Heart right ventricle (tissue), 16 donors: ENCODE measurements at regions not wholly inside any gene's neighbourhood (a gene's known extent, or its start where the extent isn't known, plus 50 kb on each side); places are given as distances from the start of the nearest gene placed in this dataset.

Source experiments
- ATAC-seq, 8 donors: fragments of 200-7000 bp; cut with Tn5 transposase; one replicate each; pipeline ENCODE4 v1.9.1; 2020; ENCODE audit warnings: mild to moderate bottlenecking in 8 of 8, moderate library complexity in 8 of 8, moderate number of reproducible peaks in 1 of 8
- DNase-seq, 2 donors: peaks; one replicate each; pipeline ENCODE4 v3.0.0-alpha.2; 2020
- H3K27ac ChIP-seq, 10 donors: fragments of 200-600 bp; sonication (generic) in 2 of 10; one replicate each; pipeline versions ENCODE4 v1.5.0 to v1.8.0; 2020 to 2022; ENCODE audit warnings: mild to moderate bottlenecking in 3 of 10
- H3K27me3 ChIP-seq, 7 donors: fragments of 200-600 bp; one replicate each; pipeline ENCODE4 v1.8.0; 2021 to 2022; ENCODE audit warnings: mild to moderate bottlenecking in 2 of 7
- H3K36me3 ChIP-seq, 9 donors: fragments of 200-600 bp; sonication (generic) in 1 of 9; one replicate each; pipeline versions ENCODE4 v1.5.0 to v1.8.0; 2020 to 2022; ENCODE audit warnings: mild to moderate bottlenecking in 2 of 9
- H3K4me1 ChIP-seq, 9 donors: fragments of 200-600 bp; sonication (generic) in 1 of 9; one replicate each; pipeline versions ENCODE4 v1.5.0 to v1.8.0; 2020 to 2022; ENCODE audit warnings: mild to moderate bottlenecking in 4 of 9
- H3K4me3 ChIP-seq, 10 donors: fragments of 200-600 bp; sonication (generic) in 2 of 10; one replicate each; pipeline versions ENCODE4 v1.5.0 to v1.8.0; 2020 to 2022; ENCODE audit warnings: mild to moderate bottlenecking in 7 of 10, moderate library complexity in 2 of 10
- H3K9me3 ChIP-seq, 11 donors: fragments of 200-600 bp in 10 of 11; sonication (generic) in 2 of 11; one replicate each; pipeline versions ENCODE4 v1.5.0 to v1.8.0; 2013 to 2022; ENCODE audit warnings: mild to moderate bottlenecking in 2 of 11, control low read depth in 1 of 11, moderate library complexity in 1 of 11
- CTCF ChIP-seq, 9 donors: fragments of 200-600 bp; sonication (generic) in 2 of 9; IDR thresholded peaks; one replicate each; pipeline versions ENCODE4 v1.5.0 to v1.8.0; 2021 to 2022; ENCODE audit warnings: antibody characterized with exemption in 9 of 9, mild to moderate bottlenecking in 5 of 9, moderate library complexity in 1 of 9
- WGBS, 2 donors: extraction: QIAGEN DNeasy Blood & Tissue Kit; methylation state at CpG; one replicate each; pipeline ENCODE4 v1.1.7; 2013; ENCODE audit warnings: inconsistent platforms in 1 of 2; 5-methylcytosine and 5-hydroxymethylcytosine counted together
- intact Hi-C, 10 donors: fragments of 100-400 bp; cut with DNase I; formaldehyde crosslinking; loops; one replicate each; pipeline versions ENCODE4 v1.11.1 to v1.14.2; 2022
- donor health status: Arrhythmogenic right ventricular cardiomyopathy.
- donor health status: ischemic (EF 13 %, LVEDD 7.1; RV severe dilation, severe dysfunction).
- donor health status: healthy with polysubstance abuse.
- donor health status: DM: no; HTN: yes; CAD: no.
- donor health status: DM: no; HTN: no; CAD: no.
- donor health status: ischemic (EF 25% LVEDD 6.9; RV normal size, moderate dysfunction).
- donor health status: ischemic (EF 25% LVEDD 5.7; RV mildly dilated, moderate dysfunction).
- donor health status: healthy.
- donor health status: DM: yes; HTN: yes; CAD: no.
- donor health status: Ischemic cardiomyopathy.
- donor health status: ischemic (EF 35%, LVEDD 5.7; RV mildly dilated, moderate dysfunction).
- donor health status: nonischemic (EF 11% LVEDD 7.7; RV severe dilation, severe dysfunction).
- donor health status: DM: yes; HTN: yes; CAD: no.
- donor health status: PGD.
- donor health status: ischemic (EF 29% LVEDD 5.4; RV normal size, mild dysfunction).
- donor health status: nonischemic (EF 23%, LVEDD 6.1; RV moderate dilation, normal function).

- ATAC-seq (no peak), DNase-seq (no peak)
- Histone ChIP-seq H3K4me3 (no peak overlapping the region), H3K36me3 (no peaks in the 10 kb centered on the region), H3K4me1 (no peaks in the 10 kb centered on the region), H3K27me3 (no peaks in the 10 kb centered on the region), H3K27ac (no peak overlapping the region), H3K9me3 (peaks cover 0 to 54% (median 12%) of the 10 kb centered on the region in 11 donors)
- TF ChIP-seq CTCF (IDR thresholded peaks at IDR 0.05), result no peak
- intact Hi-C loops, result no loop called here
Measured at GRCh38 chr1:191284175-191284574, 806.5 kb upstream of the BRINP3 start.

- Histone ChIP-seq H3K4me1 (no peaks in the 10 kb centered on the region), H3K27ac (no peak overlapping the region), H3K27me3 (no peaks in the 10 kb centered on the region), H3K36me3 (no peaks in the 10 kb centered on the region), H3K9me3 (peaks cover 0 to 8% (median 0%) of the 10 kb centered on the region in 11 donors), H3K4me3 (no peak overlapping the region)
- intact Hi-C loops, result no loop called here
- DNase-seq (no peak), ATAC-seq (no peak)
- WGBS, 2 donors, result 33 to 34% methylated on average over 4 of the region's 4 CpGs
- no peak for TF ChIP-seq CTCF (IDR thresholded peaks at IDR 0.05)
Measured at GRCh38 chr1:191290441-191290840, 812.8 kb upstream of the BRINP3 start.

GRCh38 chr1:191305370-191305769, 827.7 kb upstream of the BRINP3 start:
- no peaks in the 10 kb centered on the region for H3K27me3 ChIP-seq
- H3K36me3 ChIP-seq, result no peaks in the 10 kb centered on the region
- intact Hi-C loops, result no loop called here
- DNase-seq (no peak), ATAC-seq (no peak)
- 74 to 92% methylated on average over 1 of the region's 1 CpG for WGBS, 2 donors
- H3K27ac ChIP-seq, result no peak overlapping the region
- H3K9me3 ChIP-seq, result peaks cover 0 to 36% (median 0%) of the 10 kb centered on the region in 11 donors
- no peaks in the 10 kb centered on the region for H3K4me1 ChIP-seq
- H3K4me3 ChIP-seq, result no peak overlapping the region
- no peak for TF ChIP-seq CTCF (IDR thresholded peaks at IDR 0.05)

GRCh38 chr1:191306916-191307315, 829.3 kb upstream of the BRINP3 start:
- peaks cover 0 to 29% (median 0%) of the 10 kb centered on the region in 11 donors for H3K9me3 ChIP-seq
- DNase-seq, result no peak
- no peak overlapping the region for H3K4me3 ChIP-seq
- no peaks in the 10 kb centered on the region for H3K27me3 ChIP-seq
- ATAC-seq, result no peak
- no peak overlapping the region for H3K27ac ChIP-seq
- H3K36me3 ChIP-seq, result no peaks in the 10 kb centered on the region
- no peak for TF ChIP-seq CTCF (IDR thresholded peaks at IDR 0.05)
- intact Hi-C loops, result no loop called here
- WGBS, 2 donors, result 76 to 91% methylated on average over 7 of the region's 7 CpGs
- H3K4me1 ChIP-seq, result no peaks in the 10 kb centered on the region

GRCh38 chr1:191320062-191320461, 838.2 kb upstream of the RGS18 start:
- intact Hi-C loops, result no loop called here
- 47 to 57% methylated on average over 2 of the region's 2 CpGs for WGBS, 2 donors
- ATAC-seq (no peak), DNase-seq (no peak)
- Histone ChIP-seq H3K27me3 (no peaks in the 10 kb centered on the region), H3K4me1 (no peaks in the 10 kb centered on the region), H3K36me3 (no peaks in the 10 kb centered on the region), H3K27ac (no peak overlapping the region), H3K9me3 (peaks cover 0 to 9% (median 0%) of the 10 kb centered on the region in 11 donors), H3K4me3 (no peak overlapping the region)
- no peak for TF ChIP-seq CTCF (IDR thresholded peaks at IDR 0.05)
